GDM1 (cell line): ENCODE measurements at regions not wholly inside any gene's neighbourhood (a gene's known extent, or its start where the extent isn't known, plus 50 kb on each side); places are given as distances from the start of the nearest gene placed in this dataset.
A peak's percentile ranks its signal among the peaks of the same experiment; 100 is the strongest.

ENCODE experiments used
- DNase-seq: peaks from one replicate; lab custom pipeline; 2025; lab: John Stamatoyannopoulos, UW

DNA sequence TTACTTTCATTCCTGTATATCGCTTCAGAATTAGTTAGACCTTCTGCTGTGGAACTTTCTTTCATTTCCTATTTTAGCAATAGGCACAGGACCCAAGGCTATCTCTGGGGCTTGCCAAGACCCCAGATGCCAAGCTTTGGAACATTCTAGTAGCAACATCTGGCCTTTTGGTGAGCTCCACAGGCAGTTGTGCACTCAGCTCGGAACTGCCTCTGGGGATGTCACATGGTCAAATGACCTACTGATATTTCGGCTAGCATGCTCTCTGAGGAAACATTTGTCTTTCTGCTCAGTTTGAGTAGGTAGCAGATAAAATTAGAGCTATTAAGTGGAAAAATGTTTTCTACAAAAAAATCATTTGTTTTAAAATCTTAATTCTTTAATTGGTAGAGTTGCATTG, 76.6 kb upstream of the ITGA4 start:
- DNase-seq = no peak

DNA sequence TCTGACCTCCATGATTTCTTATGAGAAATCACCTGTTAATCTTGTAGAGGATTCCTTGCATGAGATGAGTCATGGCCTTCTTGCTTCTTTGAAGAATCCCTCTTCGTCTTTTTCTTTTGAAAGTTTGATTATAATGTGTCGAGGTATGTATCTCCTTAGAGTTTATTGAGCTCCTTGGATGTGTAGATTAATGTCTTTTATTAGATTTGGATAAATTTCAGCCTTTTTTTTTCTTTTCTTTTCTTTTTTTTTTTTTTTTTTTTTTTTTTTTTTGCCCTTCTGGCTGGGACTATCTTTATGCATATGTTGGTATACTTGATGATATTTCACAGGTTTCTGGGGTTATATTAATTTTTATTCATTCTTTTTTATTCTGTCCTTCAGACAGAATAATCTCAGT, 72.3 kb upstream of the ITGA4 start:
- DNase-seq = no peak

DNA sequence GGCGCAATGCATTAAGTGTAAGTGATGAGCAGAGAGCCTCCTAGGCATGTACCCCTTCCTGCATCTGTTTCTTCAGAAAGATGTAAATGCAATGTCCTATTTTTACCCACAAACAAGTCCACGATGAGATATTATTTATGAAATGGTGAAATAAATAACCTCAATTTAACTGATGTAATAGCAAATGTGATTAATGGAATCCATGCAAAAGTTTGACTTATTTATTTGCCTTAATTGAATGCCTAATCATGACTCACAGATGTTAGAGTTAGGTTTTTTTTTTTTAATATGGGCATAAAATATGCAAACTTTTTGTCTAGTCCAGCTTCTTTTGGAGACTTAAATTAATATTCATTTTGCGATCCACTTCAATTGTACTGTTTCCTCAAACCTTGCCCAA, 67.7 kb upstream of the ITGA4 start:
- DNase-seq = no peak

DNA sequence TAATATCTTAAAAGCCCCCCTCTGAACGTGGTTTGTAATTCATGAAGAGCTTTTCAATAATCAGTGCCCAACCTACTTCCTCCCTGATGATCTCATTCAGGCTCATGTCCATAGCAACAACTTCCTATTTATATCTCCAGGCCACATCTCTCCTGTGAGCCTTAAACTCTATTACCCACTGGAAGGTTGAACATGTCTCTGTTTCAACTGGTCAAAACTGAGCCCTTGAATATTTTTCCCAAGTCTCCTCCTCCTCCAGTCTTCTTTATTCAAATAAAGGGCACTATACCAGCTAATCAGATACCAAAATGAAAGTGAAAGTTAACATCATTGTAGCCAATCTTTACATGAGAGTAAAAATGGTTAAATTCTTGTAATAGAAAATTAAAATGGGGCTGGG, 63.7 kb upstream of the ITGA4 start:
- no peak for DNase-seq

DNA sequence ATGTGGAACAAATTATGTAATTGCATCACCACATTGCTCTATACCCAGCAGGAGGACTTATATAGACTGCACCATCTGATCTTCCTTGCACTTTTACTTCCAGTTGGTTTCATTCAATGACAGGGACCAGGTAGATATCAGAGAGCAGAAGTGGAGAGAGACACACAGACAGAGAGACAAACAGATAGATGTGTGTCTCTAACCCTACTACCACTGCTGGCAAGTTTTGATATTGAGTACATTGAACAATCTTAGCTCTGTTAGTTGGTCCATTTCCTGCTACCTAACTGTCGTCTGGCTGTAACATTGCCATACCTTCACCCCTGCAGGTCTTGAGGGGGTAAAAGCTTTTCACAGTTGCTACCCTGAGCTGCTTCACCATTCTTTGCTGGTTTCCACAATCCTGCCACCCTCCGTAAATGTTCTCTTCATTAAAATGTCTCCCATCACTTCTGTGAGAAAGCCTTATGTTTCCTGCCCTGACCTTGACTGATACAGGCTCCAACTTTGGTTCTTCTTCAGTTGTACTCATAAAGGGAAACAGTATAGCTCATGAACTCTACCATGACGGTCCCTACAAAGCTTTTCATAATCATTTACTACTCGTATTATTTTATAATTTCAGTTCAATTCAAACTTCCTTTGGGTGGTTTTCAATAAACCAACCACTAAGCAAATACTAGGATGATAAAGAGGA, 62.3 kb upstream of the ITGA4 start:
- DNase-seq = no peak

DNA sequence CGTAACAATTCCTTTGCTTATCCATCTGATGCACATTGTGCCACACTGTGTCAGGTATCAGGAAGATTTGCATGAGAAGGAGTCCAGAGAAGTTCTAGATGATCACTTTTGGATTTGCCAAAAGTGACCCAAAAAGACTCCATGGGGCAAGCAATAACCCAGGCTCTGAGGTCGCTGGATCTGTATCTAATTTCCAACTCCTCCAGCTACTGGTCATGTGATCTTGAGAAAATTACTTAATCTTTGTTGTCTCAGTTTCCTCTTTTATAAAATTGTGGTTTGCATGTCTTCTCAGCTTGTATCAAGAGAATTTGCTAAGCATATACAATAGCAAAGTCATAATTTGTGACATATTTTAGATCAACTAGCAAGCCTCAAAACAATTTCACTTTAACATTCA, 61.3 kb upstream of the ITGA4 start:
- no peak for DNase-seq

DNA sequence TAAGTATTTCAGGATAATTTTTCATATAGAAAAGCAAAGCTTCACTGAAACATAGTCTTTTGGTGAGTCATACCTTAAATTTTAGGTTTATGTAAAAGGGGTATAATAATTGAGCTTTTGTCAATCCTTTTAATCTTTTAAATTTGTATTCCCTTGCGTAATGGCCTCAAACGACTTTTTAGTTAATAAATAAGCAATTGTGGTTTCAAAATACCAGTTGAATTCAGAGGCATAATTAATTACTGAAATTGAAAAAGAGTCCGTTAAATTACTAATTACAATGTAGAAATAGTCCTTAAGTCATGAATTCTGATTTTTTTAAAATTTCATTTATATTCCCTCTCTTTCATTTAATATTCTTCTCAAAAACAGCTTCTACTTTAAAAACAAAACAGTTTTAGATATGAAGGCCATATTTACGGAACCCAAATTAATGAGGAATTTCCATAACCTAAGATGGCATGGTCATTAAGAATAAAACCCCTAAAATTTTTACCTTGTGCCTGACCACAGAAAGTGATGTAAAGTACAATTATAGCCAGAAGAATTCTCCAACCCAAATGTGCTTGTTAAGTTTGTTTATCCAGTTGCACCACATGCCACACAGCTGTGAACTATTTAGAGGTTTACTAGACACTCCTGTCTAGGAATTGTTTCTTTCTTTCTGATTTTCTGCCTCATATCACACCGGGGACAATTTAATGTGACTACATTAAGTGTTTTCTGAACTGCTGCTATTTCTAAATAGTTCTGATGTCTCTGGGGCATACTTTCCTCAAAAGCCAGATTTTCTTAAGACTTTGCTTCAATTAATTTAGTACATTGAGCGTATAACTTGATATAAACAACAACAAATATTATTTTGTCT, 60.7 kb upstream of the ITGA4 start:
- no peak for DNase-seq

DNA sequence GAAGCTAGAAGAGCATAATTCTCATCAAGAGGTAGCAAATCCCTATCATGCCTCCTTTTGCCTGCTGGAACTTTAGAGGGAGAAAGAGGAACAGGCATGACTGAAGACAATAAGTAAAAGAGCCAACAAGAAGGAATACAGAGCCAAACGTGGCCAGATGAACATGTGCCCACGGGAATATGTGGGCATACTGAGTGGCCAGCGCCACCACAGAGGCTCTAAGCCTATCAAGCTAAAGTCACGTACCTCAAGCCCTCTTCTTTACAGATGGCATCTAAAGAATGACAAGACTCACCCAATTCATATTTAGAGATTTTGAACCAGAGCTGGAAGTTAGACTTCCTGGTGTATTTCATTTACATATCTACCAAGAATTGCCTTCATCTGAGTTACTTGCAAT, 59.9 kb upstream of the ITGA4 start:
- no peak for DNase-seq

DNA sequence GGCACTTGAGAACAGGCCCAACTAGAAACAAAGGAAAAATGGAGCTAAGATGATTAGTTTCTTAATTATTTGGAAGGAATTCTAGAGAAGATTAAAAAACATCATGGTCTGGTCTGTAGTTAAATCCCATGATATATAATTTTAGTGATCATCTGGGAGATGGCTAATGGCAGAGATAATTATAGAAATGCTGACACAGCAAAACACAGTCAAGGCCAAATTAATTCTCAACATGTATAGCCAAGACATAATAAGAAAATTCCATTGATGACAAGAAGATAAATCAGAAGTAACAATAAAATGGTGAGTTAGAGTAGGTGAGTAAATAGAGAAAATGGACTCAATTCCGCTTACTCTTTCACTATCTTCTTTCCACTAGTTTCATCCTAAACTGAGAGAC, 59.2 kb upstream of the ITGA4 start:
- no peak for DNase-seq

DNA sequence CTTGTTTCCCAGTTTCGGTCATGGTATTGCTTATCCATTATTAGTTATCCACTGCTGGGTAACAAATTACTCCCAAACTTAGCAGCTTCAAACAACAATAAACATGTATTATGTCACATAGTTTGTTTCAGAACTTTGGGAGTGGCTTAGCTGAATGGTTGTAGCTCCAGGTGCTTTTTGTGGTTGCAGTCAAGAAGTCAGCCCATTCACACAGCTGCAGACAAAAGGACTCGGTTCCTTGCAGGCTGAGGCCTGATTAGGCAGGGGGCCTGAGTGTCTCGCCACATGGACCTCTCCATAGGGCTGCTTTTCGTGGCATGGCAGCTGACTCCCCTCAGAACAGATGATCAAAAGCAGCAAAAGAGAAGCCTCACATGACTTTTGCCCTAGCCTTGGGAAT, 58.2 kb upstream of the ITGA4 start:
- no peak for DNase-seq

DNA sequence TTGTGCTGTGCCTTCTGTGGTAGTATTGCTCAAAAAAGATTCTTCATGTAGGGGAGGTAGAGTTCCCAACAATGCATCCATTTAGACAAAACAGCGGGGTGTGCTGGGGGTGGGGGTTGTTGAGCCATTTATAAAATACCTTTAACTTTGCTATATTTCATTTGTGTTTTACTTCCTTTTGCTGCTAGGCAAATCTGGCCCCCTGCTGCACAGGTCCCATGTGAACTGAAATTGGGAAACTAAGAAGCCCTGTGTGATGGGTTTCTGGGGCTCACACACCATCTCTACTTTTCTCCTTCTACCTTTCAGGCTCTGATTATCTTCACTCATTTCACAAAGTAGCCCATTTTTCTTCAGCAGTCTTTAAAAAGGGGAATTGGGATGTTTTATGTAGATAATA, 52.7 kb upstream of the ITGA4 start:
- DNase-seq = no peak

DNA sequence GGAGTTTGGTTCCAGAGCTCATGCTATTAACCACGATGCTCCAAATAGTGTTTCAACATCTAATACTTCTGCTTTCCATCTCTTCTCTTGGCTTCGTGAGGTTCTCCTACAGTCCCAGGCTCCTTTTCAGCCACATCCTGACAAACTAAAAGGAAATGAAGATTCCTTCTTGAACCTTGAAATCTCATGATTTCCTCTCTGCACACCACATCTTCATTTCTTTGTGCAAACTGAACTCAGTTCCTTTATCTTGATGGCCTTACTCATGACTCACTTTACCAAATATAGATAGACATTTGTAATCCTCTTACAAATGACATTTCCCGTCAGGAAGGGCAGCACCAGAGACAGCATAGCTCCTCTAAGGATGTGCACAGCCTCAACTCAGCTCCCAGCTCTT, 50.0 kb upstream of the ITGA4 start:
- DNase-seq = peak; percentile 62
